Ascending aorta (tissue), 2 donors: ENCODE measurements at regions not wholly inside any gene's neighbourhood (a gene's known extent, or its start where the extent isn't known, plus 50 kb on each side); places are given as distances from the start of the nearest gene placed in this dataset.

Experiments
- DNase-seq, 2 donors: peaks; one replicate each; pipeline ENCODE4 v3.0.0-alpha.2; 2019; ENCODE audit warnings: low spot score in 2 of 2
- H3K27ac ChIP-seq, 2 donors: fragments of 200-600 bp; sonication (generic); one replicate each; pipeline ENCODE4 v1.5.1; 2016 to 2017; ENCODE audit warnings: mild to moderate bottlenecking in 1 of 2
- H3K27me3 ChIP-seq: fragments of 200-600 bp; sonication (generic); one replicate; pipeline ENCODE4 v1.5.1; 2017
- H3K36me3 ChIP-seq, 2 donors: fragments of 200-600 bp; sonication (generic); one replicate each; pipeline ENCODE4 v1.5.1; 2016
- H3K4me1 ChIP-seq, 2 donors: fragments of 200-600 bp; sonication (generic); one replicate each; pipeline ENCODE4 v1.5.1; 2016 to 2017; ENCODE audit warnings: mild to moderate bottlenecking in 1 of 2
- H3K4me3 ChIP-seq, 2 donors: fragments of 200-600 bp; sonication (generic); one replicate each; pipeline ENCODE4 v1.5.1; 2016 to 2017; ENCODE audit warnings: mild to moderate bottlenecking in 1 of 2
- H3K9me3 ChIP-seq, 2 donors: fragments of 200-600 bp; sonication (generic); one replicate each; pipeline ENCODE4 v1.5.1; 2016
- CTCF ChIP-seq, 3 experiments: fragments of 200-600 bp in 2 of 3; fragments of 450-650 bp in 1 of 3; sonication (generic) in 2 of 3; IDR thresholded peaks; one replicate each; pipeline ENCODE4 v1.5.1; 2016 to 2019; ENCODE audit warnings: antibody characterized with exemption in 3 of 3, mild to moderate bottlenecking in 1 of 3, moderate library complexity in 1 of 3
- intact Hi-C: fragments of 100-400 bp; cut with DNase I; formaldehyde crosslinking; loops from one replicate; pipeline ENCODE4 v1.15.1; 2023

GRCh38 chr2:5315041-5315440, 377.1 kb upstream of the SOX11 start:
- H3K36me3 ChIP-seq, result no peaks in the 10 kb centered on the region
- no peak overlapping the region for H3K27ac ChIP-seq
- no peak for DNase-seq
- intact Hi-C loops, result no loop called here
- H3K27me3 ChIP-seq, result no peaks in the 10 kb centered on the region
- no peaks in the 10 kb centered on the region for H3K9me3 ChIP-seq
- H3K4me3 ChIP-seq, result no peak overlapping the region
- no peaks in the 10 kb centered on the region for H3K4me1 ChIP-seq
- TF ChIP-seq CTCF (IDR thresholded peaks at IDR 0.05), result no peak

GRCh38 chr2:5315512-5315911, 376.7 kb upstream of the SOX11 start:
- DNase-seq, result no peak
- Histone ChIP-seq H3K36me3 (no peaks in the 10 kb centered on the region), H3K4me1 (no peaks in the 10 kb centered on the region), H3K27me3 (no peaks in the 10 kb centered on the region), H3K9me3 (no peaks in the 10 kb centered on the region), H3K4me3 (no peak overlapping the region), H3K27ac (no peak overlapping the region)
- TF ChIP-seq CTCF (IDR thresholded peaks at IDR 0.05), result no peak
- intact Hi-C loops, result no loop called here

GRCh38 chr2:5316001-5316490, 376.1 kb upstream of the SOX11 start:
- no peak for TF ChIP-seq CTCF (IDR thresholded peaks at IDR 0.05)
- no peaks in the 10 kb centered on the region for H3K4me1 ChIP-seq
- H3K9me3 ChIP-seq, result no peaks in the 10 kb centered on the region
- no peak overlapping the region for H3K4me3 ChIP-seq
- H3K27ac ChIP-seq, result no peak overlapping the region
- H3K27me3 ChIP-seq, result no peaks in the 10 kb centered on the region
- intact Hi-C loops, result no loop called here
- DNase-seq, result no peak
- no peaks in the 10 kb centered on the region for H3K36me3 ChIP-seq

DNA sequence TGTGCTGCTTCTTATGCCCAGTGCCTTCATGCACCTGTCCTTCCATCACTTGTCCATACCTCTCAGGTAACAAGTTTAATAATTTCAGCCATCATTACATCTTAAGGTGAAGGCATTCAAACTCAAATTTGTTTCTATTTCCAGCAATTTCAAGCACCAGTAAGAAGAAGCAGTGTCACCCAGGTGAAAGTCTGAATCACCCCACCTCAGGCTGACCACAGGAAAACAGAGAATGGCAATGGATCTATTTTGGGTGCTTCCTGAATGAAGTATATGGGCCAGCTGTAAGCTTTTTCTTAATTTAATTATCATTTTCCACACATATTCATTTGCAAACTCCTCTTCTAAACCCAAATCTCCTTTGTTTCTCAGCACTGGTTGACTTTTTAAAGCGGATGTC, 372.7 kb upstream of the SOX11 start:
- H3K36me3 ChIP-seq, result no peaks in the 10 kb centered on the region
- H3K4me3 ChIP-seq, result no peak overlapping the region
- no peaks in the 10 kb centered on the region for H3K27me3 ChIP-seq
- no peak for DNase-seq
- no peaks in the 10 kb centered on the region for H3K4me1 ChIP-seq
- no peaks in the 10 kb centered on the region for H3K9me3 ChIP-seq
- no peak overlapping the region for H3K27ac ChIP-seq
- intact Hi-C loops, result no loop called here
- no peak for TF ChIP-seq CTCF (IDR thresholded peaks at IDR 0.05)

GRCh38 chr2:5322396-5322795, 369.8 kb upstream of the SOX11 start:
- no peak overlapping the region for H3K4me3 ChIP-seq
- H3K27me3 ChIP-seq, result no peaks in the 10 kb centered on the region
- no peak for TF ChIP-seq CTCF (IDR thresholded peaks at IDR 0.05)
- intact Hi-C loops, result no loop called here
- no peaks in the 10 kb centered on the region for H3K4me1 ChIP-seq
- no peaks in the 10 kb centered on the region for H3K9me3 ChIP-seq
- no peak for DNase-seq
- no peaks in the 10 kb centered on the region for H3K36me3 ChIP-seq
- H3K27ac ChIP-seq, result no peak overlapping the region

DNA sequence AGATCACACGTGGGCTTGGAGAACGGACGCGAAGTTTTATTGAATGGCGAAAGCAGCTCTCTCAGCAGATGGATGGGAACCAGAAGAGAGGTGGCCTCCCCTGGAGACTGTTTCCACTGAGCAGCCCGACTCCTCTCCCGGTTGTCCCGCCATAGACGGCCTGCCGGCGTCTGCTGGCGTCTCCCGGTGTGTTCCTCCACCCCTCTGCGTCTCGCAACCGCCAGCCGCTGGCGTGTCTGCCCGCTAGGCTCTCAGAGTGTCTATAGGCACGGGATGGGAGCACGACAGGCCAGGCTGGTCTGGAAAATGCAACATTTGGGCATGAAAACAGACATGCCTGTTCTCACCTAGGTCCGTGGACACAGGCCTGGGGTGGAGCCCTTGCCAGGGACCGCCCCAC, 366.7 kb upstream of the SOX11 start:
- H3K27ac ChIP-seq, result no peak overlapping the region
- no peak for TF ChIP-seq CTCF (IDR thresholded peaks at IDR 0.05)
- no peaks in the 10 kb centered on the region for H3K9me3 ChIP-seq
- H3K4me1 ChIP-seq, result no peaks in the 10 kb centered on the region
- H3K36me3 ChIP-seq, result no peaks in the 10 kb centered on the region
- no peak for DNase-seq
- no peaks in the 10 kb centered on the region for H3K27me3 ChIP-seq
- H3K4me3 ChIP-seq, result no peak overlapping the region
- intact Hi-C loops, result no loop called here
